Neural progenitor cell (in vitro differentiated cells): ENCODE measurements at regions not wholly inside any gene's neighbourhood (a gene's known extent, or its start where the extent isn't known, plus 50 kb on each side); places are given as distances from the start of the nearest gene placed in this dataset.

Source experiments
- DNase-seq: peaks from one replicate; pipeline ENCODE4 v3.0.0-alpha.2; 2016; ENCODE audit warnings: low spot score
- H2AFZ ChIP-seq: fragments of 200-600 bp; sonication (generic); replicated peaks from 2 replicates; pipeline ENCODE4 v1.6.1; 2016; ENCODE audit warnings: antibody characterized with exemption
- H3F3A ChIP-seq: fragments of 200-600 bp; sonication (generic); 2 replicates; pipeline ENCODE4 v1.6.1; 2016; ENCODE audit warnings: antibody characterized with exemption, low read depth
- H3K27ac ChIP-seq: fragments of 200-600 bp; sonication (generic); 2 replicates; pipeline ENCODE4 v1.5.1; 2016; ENCODE audit warnings: mild to moderate bottlenecking
- H3K27me3 ChIP-seq: fragments of 200-600 bp; sonication (generic); 2 replicates; pipeline ENCODE4 v1.6.1; 2016; ENCODE audit warnings: mild to moderate bottlenecking, moderate library complexity
- H3K36me3 ChIP-seq: fragments of 200-600 bp; sonication (generic); 2 replicates; pipeline ENCODE4 v1.5.1; 2016
- H3K4me1 ChIP-seq: fragments of 200-600 bp; sonication (generic); 2 replicates; pipeline ENCODE4 v1.6.1; 2016; ENCODE audit warnings: mixed run types
- H3K4me2 ChIP-seq: fragments of 200-600 bp; sonication (generic); 2 replicates; pipeline ENCODE4 v1.6.1; 2016
- H3K4me3 ChIP-seq: fragments of 200-600 bp; sonication (generic); 2 replicates; pipeline ENCODE4 v1.5.1; 2016
- H3K79me2 ChIP-seq: fragments of 200-600 bp; sonication (generic); 2 replicates; pipeline ENCODE4 v1.6.1; 2016; ENCODE audit warnings: low read depth
- H3K9ac ChIP-seq: fragments of 200-600 bp; sonication (generic); 2 replicates; pipeline ENCODE4 v1.6.1; 2016
- H3K9me3 ChIP-seq: fragments of 200-600 bp; sonication (generic); 2 replicates; pipeline ENCODE4 v1.5.1; 2016; ENCODE audit warnings: low read depth
- H4K20me1 ChIP-seq: fragments of 200-600 bp; sonication (generic); 2 replicates; pipeline ENCODE4 v1.6.1; 2016; ENCODE audit warnings: low read depth
- H3K27ac Mint-ChIP-seq: 3 replicates; pipeline ENCODE4 v1.8.0; 2021; ENCODE audit warnings: mixed read lengths
- H3K27me3 Mint-ChIP-seq: 2 replicates; pipeline ENCODE4 v1.8.0; 2022; ENCODE audit warnings: low read depth, mild to moderate bottlenecking, inconsistent platforms, moderate library complexity, mixed read lengths; ENCODE audit not compliant: insufficient read depth
- H3K36me3 Mint-ChIP-seq: 3 replicates; pipeline ENCODE4 v1.8.0; 2021; ENCODE audit warnings: mixed read lengths
- H3K4me1 Mint-ChIP-seq: 3 replicates; pipeline ENCODE4 v1.8.0; 2021; ENCODE audit warnings: mixed read lengths
- H3K4me3 Mint-ChIP-seq: 3 replicates; pipeline ENCODE4 v1.8.0; 2021; ENCODE audit warnings: mild to moderate bottlenecking, moderate library complexity, mixed read lengths
- H3K9me3 Mint-ChIP-seq: 3 replicates; pipeline ENCODE4 v1.8.0; 2020; ENCODE audit warnings: mixed read lengths
- CTCF ChIP-seq: fragments of 200-600 bp; sonication (generic); IDR thresholded peaks from 2 replicates; pipeline ENCODE4 v1.5.1; 2017; ENCODE audit warnings: antibody characterized with exemption, mild to moderate bottlenecking
- EZH2 ChIP-seq: fragments of 200-600 bp; sonication (generic); IDR thresholded peaks from 2 replicates; pipeline ENCODE4 v1.6.1; 2017; ENCODE audit warnings: antibody characterized with exemption, mild to moderate bottlenecking, moderate library complexity
- EZH2phosphoT487 ChIP-seq: fragments of 200-600 bp; sonication (generic); IDR thresholded peaks from 2 replicates; pipeline ENCODE4 v1.6.1; 2017; ENCODE audit warnings: antibody characterized with exemption

- no peak overlapping the region for H3K27ac ChIP-seq
- Mint-ChIP-seq H3K4me3 (no peak overlapping the region), H3K27me3 (peaks cover 11% of the 10 kb centered on the region), H3K27ac (no peak overlapping the region), H3K9me3 (no peaks in the 10 kb centered on the region), H3K36me3 (no peaks in the 10 kb centered on the region), H3K4me1 (peaks cover 8% of the 10 kb centered on the region)
- H3K9ac ChIP-seq: no peak overlapping the region
- H3K4me1 ChIP-seq: no peaks in the 10 kb centered on the region
- no peaks in the 10 kb centered on the region for H3F3A ChIP-seq
- no peak for DNase-seq
- H3K36me3 ChIP-seq: no peaks in the 10 kb centered on the region
- H2AFZ ChIP-seq: no peak overlapping the region
- H3K4me2 ChIP-seq: no peak overlapping the region
- no peak overlapping the region for H3K4me3 ChIP-seq
- H3K9me3 ChIP-seq: no peaks in the 10 kb centered on the region
- H3K79me2 ChIP-seq: no peaks in the 10 kb centered on the region
- TF ChIP-seq EZH2: no peak
- TF ChIP-seq EZH2phosphoT487: no peak
- no peak for TF ChIP-seq CTCF
- no peaks in the 10 kb centered on the region for H3K27me3 ChIP-seq
- no peaks in the 10 kb centered on the region for H4K20me1 ChIP-seq
Observed at GRCh38 chr9:113661074-113661473, 197.5 kb downstream of the RGS3 start.

DNA sequence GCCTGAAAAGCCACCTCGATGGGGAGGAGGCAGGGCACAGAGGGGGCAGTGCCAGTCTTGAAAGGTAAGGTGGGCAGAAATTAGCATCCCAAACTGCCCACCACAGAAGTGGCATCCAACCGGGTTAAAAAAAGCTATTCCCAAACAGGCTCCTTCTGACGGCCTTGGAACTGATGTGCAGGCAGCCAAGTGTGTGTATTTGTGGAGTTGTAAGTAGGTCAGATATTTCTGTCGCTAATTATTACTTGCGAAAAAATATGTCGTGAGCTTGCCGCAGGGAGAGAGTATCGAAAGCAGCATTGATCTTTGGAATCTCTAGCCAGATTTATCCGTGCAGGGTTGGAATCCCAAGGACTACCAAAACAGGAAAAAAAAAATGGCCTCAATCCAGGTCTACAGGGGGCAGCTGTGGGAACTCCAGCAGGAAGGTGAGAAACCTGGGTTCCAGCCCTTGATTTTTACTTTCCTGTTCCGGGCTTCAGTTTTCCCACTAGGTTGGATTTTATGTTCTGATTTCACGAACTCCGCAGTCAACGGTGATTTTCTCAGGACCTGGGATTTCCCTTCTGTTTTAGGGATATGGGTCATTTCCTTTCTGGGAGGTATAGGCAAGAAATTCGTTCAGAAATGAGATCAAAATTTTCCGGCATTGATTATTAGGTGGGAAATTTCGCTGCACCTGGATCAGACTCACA, 200.8 kb downstream of the RGS3 start:
- Histone ChIP-seq H3K9me3 (no peaks in the 10 kb centered on the region), H3K27me3 (no peaks in the 10 kb centered on the region), H2AFZ (no peak overlapping the region), H3K36me3 (no peaks in the 10 kb centered on the region), H3K4me3 (no peak overlapping the region), H3K9ac (no peak overlapping the region), H3K4me2 (no peak overlapping the region), H3K27ac (no peak overlapping the region), H3K4me1 (no peaks in the 10 kb centered on the region), H4K20me1 (no peaks in the 10 kb centered on the region), H3F3A (no peaks in the 10 kb centered on the region), H3K79me2 (no peaks in the 10 kb centered on the region)
- no peaks in the 10 kb centered on the region for H3K9me3 Mint-ChIP-seq
- peaks cover 6% of the 10 kb centered on the region for H3K27me3 Mint-ChIP-seq
- H3K4me1 Mint-ChIP-seq: no peaks in the 10 kb centered on the region
- no peak for DNase-seq
- no peak overlapping the region for H3K27ac Mint-ChIP-seq
- no peaks in the 10 kb centered on the region for H3K36me3 Mint-ChIP-seq
- no peak for TF ChIP-seq CTCF
- no peak for TF ChIP-seq EZH2phosphoT487
- no peak for TF ChIP-seq EZH2
- H3K4me3 Mint-ChIP-seq: no peak overlapping the region

DNA sequence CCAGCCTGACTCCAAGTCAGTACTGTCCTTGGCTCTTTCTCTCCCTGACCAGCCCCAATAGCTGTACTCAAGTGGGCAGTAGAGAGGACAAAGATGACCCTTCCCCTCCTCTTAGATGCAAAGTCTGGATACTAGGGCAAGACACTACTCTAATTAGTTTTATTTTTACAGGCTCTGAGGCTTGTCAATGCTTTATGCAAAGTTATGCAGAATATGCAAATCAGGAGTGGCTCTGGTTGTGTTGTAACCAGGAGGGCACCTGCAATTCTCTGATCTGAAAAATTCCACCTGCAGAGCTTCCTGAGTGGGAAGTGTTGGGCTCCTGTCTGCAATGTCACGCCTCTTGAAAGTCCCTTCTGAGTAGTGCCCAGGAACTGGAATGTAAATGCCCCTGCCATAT, 201.5 kb downstream of the RGS3 start:
- Histone ChIP-seq H3K27ac (no peak overlapping the region), H3K4me2 (no peak overlapping the region), H4K20me1 (no peaks in the 10 kb centered on the region), H3K79me2 (no peaks in the 10 kb centered on the region), H3F3A (no peaks in the 10 kb centered on the region), H3K9ac (no peak overlapping the region), H3K4me1 (no peaks in the 10 kb centered on the region), H3K9me3 (no peaks in the 10 kb centered on the region), H3K36me3 (no peaks in the 10 kb centered on the region), H3K4me3 (no peak overlapping the region), H2AFZ (no peak overlapping the region), H3K27me3 (no peaks in the 10 kb centered on the region)
- Mint-ChIP-seq H3K4me3 (no peak overlapping the region), H3K9me3 (no peaks in the 10 kb centered on the region), H3K27me3 (peaks cover 6% of the 10 kb centered on the region), H3K4me1 (no peaks in the 10 kb centered on the region), H3K27ac (no peak overlapping the region), H3K36me3 (no peaks in the 10 kb centered on the region)
- TF ChIP-seq CTCF (no peak), EZH2phosphoT487 (no peak), EZH2 (no peak)
- no peak for DNase-seq
